ENCODE measurements at regions not wholly inside any gene's neighbourhood (a gene's known extent, or its start where the extent isn't known, plus 50 kb on each side); places are given as distances from the start of the nearest gene placed in this dataset.

DNA sequence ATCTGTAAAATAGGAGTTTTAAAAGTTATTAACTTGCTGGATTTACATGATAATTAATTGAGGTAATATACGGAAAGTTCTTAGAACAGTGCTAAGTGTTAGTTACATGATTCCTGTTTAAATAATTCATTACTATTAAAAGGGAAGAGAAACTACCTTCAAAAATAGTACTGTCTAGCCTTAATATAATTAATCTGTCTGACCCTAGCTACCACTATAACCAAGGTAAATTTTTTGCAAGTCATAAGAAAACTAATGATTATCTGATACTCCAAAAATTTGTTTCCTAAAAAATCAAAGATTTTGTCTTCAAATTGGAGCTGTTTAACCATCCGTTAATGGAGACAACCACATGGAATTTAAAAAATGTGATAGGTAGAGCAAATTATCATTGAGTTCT, 294.3 kb upstream of the FBXO33 start:
- no peak for TF ChIP-seq POLR2A (IDR thresholded peaks at IDR 0.05)
- TF ChIP-seq, protein P1, sequence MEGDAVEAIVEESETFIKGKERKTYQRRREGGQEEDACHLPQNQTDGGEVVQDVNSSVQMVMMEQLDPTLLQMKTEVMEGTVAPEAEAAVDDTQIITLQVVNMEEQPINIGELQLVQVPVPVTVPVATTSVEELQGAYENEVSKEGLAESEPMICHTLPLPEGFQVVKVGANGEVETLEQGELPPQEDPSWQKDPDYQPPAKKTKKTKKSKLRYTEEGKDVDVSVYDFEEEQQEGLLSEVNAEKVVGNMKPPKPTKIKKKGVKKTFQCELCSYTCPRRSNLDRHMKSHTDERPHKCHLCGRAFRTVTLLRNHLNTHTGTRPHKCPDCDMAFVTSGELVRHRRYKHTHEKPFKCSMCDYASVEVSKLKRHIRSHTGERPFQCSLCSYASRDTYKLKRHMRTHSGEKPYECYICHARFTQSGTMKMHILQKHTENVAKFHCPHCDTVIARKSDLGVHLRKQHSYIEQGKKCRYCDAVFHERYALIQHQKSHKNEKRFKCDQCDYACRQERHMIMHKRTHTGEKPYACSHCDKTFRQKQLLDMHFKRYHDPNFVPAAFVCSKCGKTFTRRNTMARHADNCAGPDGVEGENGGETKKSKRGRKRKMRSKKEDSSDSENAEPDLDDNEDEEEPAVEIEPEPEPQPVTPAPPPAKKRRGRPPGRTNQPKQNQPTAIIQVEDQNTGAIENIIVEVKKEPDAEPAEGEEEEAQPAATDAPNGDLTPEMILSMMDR (IDR thresholded peaks at IDR 0.05 in 8 of 11, conservative IDR thresholded peaks at IDR 0.05 in 3 of 11) = no peak
- TF ChIP-seq POLR2AphosphoS5 (IDR thresholded peaks at IDR 0.05) = no peak
